NCI-H2196 (cell line): ENCODE measurements at regions not wholly inside any gene's neighbourhood (a gene's known extent, or its start where the extent isn't known, plus 50 kb on each side); places are given as distances from the start of the nearest gene placed in this dataset.
A peak's percentile ranks its signal among the peaks of the same experiment; 100 is the strongest.

ENCODE experiments used
- DNase-seq: peaks from one replicate; lab custom pipeline; 2025; ENCODE audit not compliant: unreplicated experiment; lab: John Stamatoyannopoulos, UW

GRCh38 chr3:127384717-127385539, 97.1 kb upstream of the PRR20G start:
- no peak for DNase-seq

DNA sequence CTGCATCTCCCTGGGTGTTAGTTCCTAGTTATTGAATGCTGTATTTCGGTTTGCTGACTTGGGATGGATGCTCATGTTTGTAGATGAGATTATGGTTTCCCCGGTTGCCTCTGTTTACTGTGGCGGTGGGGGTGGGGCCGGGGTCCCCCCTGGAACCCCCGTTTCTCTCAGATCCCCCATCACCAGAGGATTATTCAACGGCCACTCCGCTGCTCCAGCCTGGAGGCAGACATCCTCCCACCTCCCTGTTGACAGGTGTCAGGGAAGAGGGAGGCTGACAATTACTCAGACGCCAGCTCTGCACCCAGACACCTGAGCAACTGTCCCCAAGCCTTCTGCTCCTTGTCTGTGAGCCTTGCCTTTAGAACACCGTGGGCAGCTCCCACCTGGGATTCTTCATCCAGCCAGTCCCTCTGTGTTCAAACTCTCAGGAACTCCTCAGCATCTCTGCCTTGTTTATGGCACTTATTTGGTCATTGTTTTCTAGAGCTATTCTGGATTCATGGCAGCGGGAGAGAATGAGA, 95.9 kb upstream of the PRR20G start:
- no peak for DNase-seq

GRCh38 chr3:127377801-127378655, 90.2 kb upstream of the PRR20G start:
- DNase-seq, result no peak

DNA sequence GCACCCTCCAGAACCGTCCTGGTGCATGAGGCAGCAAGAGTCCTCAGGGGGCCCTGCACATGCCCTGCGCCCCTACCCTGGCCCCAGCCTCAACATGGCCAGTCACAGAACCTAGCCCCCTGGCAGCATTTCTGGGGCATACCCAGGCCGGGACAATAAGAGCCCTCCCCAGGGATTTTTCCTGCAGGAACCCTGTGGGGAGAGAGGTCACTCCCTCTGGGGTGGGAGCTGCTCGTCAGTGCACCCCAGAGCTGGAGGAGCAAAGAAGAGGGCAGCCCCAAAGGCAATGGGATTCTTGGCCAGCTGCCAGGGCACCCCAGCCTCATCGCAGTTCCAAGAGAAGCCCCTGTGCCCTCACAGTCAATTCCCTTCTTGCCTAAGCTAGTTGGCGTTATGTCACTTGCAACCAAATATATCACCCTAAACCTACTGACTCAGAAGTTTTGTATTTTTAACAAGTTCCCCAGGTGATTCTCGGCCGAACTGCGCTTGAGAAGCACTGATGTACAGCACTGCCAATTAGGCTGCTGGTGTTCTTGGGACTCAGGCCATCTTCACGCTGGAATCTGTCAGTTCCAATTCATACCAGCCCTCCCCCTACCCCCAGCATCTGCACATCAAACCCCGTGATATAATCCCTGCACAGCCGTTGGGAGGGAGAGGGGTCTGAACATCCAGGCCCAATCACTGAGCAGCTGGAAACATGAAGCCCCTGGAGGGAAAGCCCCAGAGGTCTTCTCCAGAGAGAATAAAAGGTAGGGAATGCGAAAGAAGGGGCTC, 87.5 kb upstream of the PRR20G start:
- no peak for DNase-seq

DNA sequence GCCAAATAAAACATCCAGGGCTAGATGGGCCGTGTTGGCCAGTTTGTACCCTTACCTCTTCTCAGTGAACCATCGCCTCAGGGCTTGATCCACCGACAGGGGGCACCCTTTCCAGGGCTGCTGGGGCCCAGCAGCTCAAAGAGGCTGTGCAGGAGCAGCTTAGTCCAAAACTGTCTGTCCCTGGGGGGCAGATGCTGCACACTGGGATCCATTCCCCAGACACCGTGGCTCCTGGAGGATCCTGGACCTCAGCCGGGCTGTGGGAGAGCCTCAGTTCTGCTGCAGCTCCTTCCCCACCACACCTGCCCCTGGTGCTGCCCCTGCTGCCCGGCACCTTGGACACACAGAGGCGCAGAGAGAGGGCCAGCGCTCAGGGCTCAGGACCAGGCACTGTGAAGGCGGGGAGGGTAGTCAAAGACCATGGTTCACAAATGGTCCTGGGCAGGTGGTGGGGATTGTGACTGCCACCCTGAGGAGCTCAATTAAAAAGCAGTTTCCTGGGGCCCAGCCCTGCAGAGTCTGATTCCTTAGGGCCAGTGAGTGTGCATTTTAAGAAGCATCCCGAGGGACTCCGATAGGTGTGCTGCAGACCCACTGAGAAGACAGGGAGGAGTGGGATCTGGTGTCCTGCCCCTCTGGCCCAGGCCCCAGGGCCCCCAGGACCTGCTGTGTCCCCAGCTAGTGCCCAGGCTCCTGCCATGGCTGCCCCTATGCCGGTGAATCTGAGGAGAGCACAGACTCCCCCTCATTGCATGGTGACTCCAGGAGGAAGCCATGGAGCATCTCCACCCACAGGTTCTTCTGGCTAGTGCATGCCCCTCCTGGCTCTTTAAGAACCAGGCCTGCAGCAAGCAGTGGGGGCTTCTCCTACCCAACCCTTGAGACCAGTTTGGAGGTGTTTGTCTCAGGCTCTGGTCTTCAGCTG, 86.5 kb upstream of the PRR20G start:
- DNase-seq, result peak; percentile 19

GRCh38 chr3:127373441-127374085, 85.7 kb upstream of the PRR20G start:
- DNase-seq, result no peak

- DNase-seq, result no peak
Observed at GRCh38 chr3:127371846-127372245, 84.0 kb upstream of the PRR20G start.

DNA sequence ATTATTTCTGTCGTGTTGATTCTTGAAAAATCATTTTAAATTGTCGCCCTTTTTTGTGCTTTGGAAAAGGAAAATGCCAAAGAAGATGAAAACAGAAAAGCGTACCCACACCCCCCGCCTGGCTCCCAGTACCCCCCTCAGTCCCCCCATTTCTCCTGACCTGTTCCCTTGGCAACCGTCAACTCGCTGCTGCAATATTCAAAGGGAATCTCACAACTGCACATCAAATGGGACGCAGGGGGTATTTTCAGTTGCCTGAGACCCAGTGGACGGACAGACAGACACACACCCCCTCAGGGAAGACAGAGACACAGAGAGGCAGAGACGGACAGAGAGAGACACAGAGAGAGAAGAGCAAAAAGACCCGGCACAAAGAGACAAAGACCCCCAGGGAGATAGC, 83.5 kb upstream of the PRR20G start:
- no peak for DNase-seq

- no peak for DNase-seq
Observed at GRCh38 chr3:127370906-127371305, 83.1 kb upstream of the PRR20G start.

GRCh38 chr3:127369356-127369935, 81.6 kb upstream of the PRR20G start:
- no peak for DNase-seq

DNA sequence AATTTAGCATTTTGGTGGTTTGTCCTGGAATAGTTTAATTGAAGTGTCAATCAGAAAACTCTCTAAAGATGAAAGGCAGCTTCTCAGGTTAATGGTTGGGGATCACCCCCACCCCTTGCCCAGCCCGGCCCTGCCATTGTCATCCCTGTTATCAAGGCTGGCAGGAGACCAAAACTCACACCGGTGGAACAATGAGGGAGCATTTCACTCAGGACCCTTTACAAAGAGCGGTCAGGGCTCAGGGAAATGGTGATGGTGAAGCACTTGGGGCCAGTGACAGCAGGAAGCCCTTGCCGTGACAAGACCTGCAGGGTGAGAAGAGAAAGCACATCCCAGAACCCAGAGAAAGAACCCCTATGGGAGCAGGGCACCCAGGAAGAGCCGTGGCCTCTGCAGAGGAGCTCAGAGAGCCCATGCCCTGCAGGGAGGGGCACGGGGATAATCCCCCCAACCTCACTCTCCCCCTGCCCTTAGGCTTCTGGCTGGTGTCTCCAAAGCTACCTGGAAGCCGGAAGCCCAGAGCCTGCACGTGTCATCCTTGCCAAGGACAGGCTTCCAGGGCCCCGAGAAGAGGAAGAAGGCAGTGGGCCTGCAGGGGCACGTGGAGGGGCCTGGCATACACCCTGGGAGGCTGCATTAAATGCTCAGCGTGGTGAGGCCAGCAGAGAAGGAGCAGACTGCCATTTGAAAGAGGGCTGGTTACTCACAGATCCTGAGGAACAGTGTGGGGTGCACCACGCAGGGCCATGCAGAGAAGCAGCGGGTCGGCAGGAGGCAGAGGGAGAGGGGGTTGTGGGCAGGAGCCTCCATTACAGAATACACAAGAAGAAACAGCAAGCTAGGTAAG, 80.6 kb upstream of the PRR20G start:
- DNase-seq, result no peak

GRCh38 chr3:127367593-127367992, 79.7 kb upstream of the PRR20G start:
- no peak for DNase-seq

GRCh38 chr3:127366383-127366782, 78.5 kb upstream of the PRR20G start:
- DNase-seq, result no peak

- peak; percentile 69 for DNase-seq
Observed at GRCh38 chr3:127365163-127365798, 77.4 kb upstream of the PRR20G start.

- DNase-seq, result no peak
Observed at GRCh38 chr3:127363891-127364290, 76.0 kb upstream of the PRR20G start.

GRCh38 chr3:127363171-127363570, 75.3 kb upstream of the PRR20G start:
- DNase-seq, result no peak

DNA sequence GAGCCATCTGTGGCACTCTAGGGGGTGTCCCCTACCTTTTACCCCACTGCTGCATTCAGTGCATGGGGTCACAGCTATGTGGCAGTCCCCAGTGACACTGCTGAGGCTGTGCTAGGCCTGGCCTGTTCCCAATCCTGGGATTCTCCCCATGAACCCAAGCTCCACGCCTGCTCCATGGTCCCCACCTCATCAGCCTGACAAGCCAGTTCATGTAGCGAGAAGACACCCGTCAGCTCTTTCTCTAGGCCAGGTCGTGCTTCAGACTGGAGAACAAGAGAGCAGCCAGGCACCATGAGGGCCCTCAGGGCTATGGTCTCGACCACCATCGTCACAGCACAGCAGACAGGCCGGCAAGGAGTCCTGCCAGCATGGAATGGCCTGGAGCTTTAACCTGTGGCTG, 72.8 kb upstream of the PRR20G start:
- no peak for DNase-seq

GRCh38 chr3:127358641-127359040, 70.8 kb upstream of the PRR20G start:
- DNase-seq, result no peak
